Naive thymus-derived CD4-positive, alpha-beta T cell (primary cell): ENCODE measurements at regions not wholly inside any gene's neighbourhood (a gene's known extent, or its start where the extent isn't known, plus 50 kb on each side); places are given as distances from the start of the nearest gene placed in this dataset.

Source experiments
- ATAC-seq: fragments of 150-1000 bp; cut with Tn5 transposase; 2 replicates; pipeline ENCODE4 v1.10.0; 2021; ENCODE audit warnings: mild to moderate bottlenecking, moderate library complexity
- CTCF ChIA-PET: fragments of 350-600 bp; sonication (Branson Sonifier 250); formaldehyde crosslinking; loops from one replicate; lab custom pipeline; 2021; ENCODE audit warnings: antibody characterized with exemption; lab: Charles Lee
- POLR2A ChIA-PET: fragments of 350-600 bp; sonication (Branson Sonifier 250); formaldehyde crosslinking; loops from one replicate; lab custom pipeline; 2021; ENCODE audit warnings: antibody characterized with exemption, inconsistent platforms; lab: Charles Lee
- DNase-seq, 9 donors: peaks; one replicate each; pipeline versions ENCODE4 v3.0.0 to v3.0.0-alpha.2; 2020 to 2022; ENCODE audit warnings: mixed read lengths in 1 of 9
- H3K27ac ChIP-seq: one replicate; pipeline ENCODE4 v1.7.0; 2013; ENCODE audit warnings: mild to moderate bottlenecking, low read depth, low read length, moderate library complexity
- H3K27me3 ChIP-seq, 2 donors: one replicate each; pipeline ENCODE4 v1.7.0; 2013; ENCODE audit warnings: low read length in 2 of 2, mild to moderate bottlenecking in 2 of 2, moderate library complexity in 2 of 2; ENCODE audit not compliant: control insufficient read depth in 2 of 2, insufficient read depth in 2 of 2
- H3K36me3 ChIP-seq, 3 experiments: 1 replicate in 2 of 3; 2 replicates in 1 of 3; pipeline ENCODE4 v1.7.0; 2013; ENCODE audit warnings: low read length in 3 of 3, mild to moderate bottlenecking in 3 of 3, moderate library complexity in 1 of 3; ENCODE audit not compliant: insufficient read depth in 3 of 3, control insufficient read depth in 2 of 3
- H3K4me1 ChIP-seq, 2 donors: one replicate each; pipeline ENCODE4 v1.7.0; 2013; ENCODE audit warnings: low read length in 2 of 2, mild to moderate bottlenecking in 2 of 2, moderate library complexity in 1 of 2; ENCODE audit not compliant: control insufficient read depth in 2 of 2, insufficient read depth in 2 of 2
- H3K4me3 ChIP-seq: 2 replicates; pipeline ENCODE4 v1.7.0; 2013; ENCODE audit warnings: mild to moderate bottlenecking, low read length
- H3K9me3 ChIP-seq, 3 experiments: 1 replicate in 2 of 3; 2 replicates in 1 of 3; pipeline ENCODE4 v1.7.0; 2013; ENCODE audit warnings: low read length in 3 of 3; ENCODE audit not compliant: control insufficient read depth in 2 of 3
- H3K27ac Mint-ChIP-seq, 9 donors: one replicate each; pipeline ENCODE4 v1.8.0; 2020 to 2022; ENCODE audit warnings: mixed read lengths in 9 of 9, mild to moderate bottlenecking in 8 of 9, moderate library complexity in 5 of 9, inconsistent platforms in 2 of 9
- H3K27me3 Mint-ChIP-seq, 5 donors: one replicate each; pipeline ENCODE4 v1.8.0; 2021 to 2022; ENCODE audit warnings: mixed read lengths in 5 of 5, mild to moderate bottlenecking in 1 of 5
- H3K36me3 Mint-ChIP-seq, 5 donors: one replicate each; pipeline ENCODE4 v1.8.0; 2020 to 2022; ENCODE audit warnings: mixed read lengths in 5 of 5, mild to moderate bottlenecking in 3 of 5, inconsistent platforms in 1 of 5
- H3K4me1 Mint-ChIP-seq, 7 donors: one replicate each; pipeline ENCODE4 v1.8.0; 2020 to 2022; ENCODE audit warnings: mixed read lengths in 7 of 7, mild to moderate bottlenecking in 3 of 7, inconsistent platforms in 1 of 7
- H3K4me3 Mint-ChIP-seq, 10 donors: one replicate each; pipeline ENCODE4 v1.8.0; 2020 to 2022; ENCODE audit warnings: mild to moderate bottlenecking in 10 of 10, mixed read lengths in 10 of 10, moderate library complexity in 6 of 10, inconsistent platforms in 2 of 10
- H3K9me3 Mint-ChIP-seq, 11 donors: one replicate each; pipeline ENCODE4 v1.8.0; 2020 to 2022; ENCODE audit warnings: mixed read lengths in 11 of 11, mild to moderate bottlenecking in 4 of 11, inconsistent platforms in 1 of 11, moderate library complexity in 1 of 11
- intact Hi-C, 2 donors: fragments of 100-400 bp; cut with micrococcal nuclease; formaldehyde crosslinking; loops; one replicate each; pipeline ENCODE4 v1.15.1; 2023

- Histone ChIP-seq H3K27me3 (no peaks in the 10 kb centered on the region), H3K36me3 (no peaks in the 10 kb centered on the region), H3K27ac (no peak overlapping the region), H3K4me3 (no peak overlapping the region), H3K9me3 (no peaks in the 10 kb centered on the region), H3K4me1 (no peaks in the 10 kb centered on the region)
- no peaks in the 10 kb centered on the region for H3K27me3 Mint-ChIP-seq
- ChIA-PET POLR2A (no interaction called here), CTCF (no interaction called here)
- H3K9me3 Mint-ChIP-seq = peaks cover 0 to 11% (median 2%) of the 10 kb centered on the region in 11 donors
- H3K27ac Mint-ChIP-seq = no peak overlapping the region
- DNase-seq = no peak
- intact Hi-C loops = no loop called here
- H3K4me1 Mint-ChIP-seq = no peaks in the 10 kb centered on the region
- no peaks in the 10 kb centered on the region for H3K36me3 Mint-ChIP-seq
- no peak overlapping the region for H3K4me3 Mint-ChIP-seq
- no peak for ATAC-seq
Measured at GRCh38 chr7:41029072-41029499, 673.8 kb downstream of the INHBA start.

- H3K4me1 Mint-ChIP-seq = no peaks in the 10 kb centered on the region
- no peak overlapping the region for H3K4me3 ChIP-seq
- CTCF ChIA-PET = no interaction called here
- peaks cover 0 to 11% (median 2%) of the 10 kb centered on the region in 11 donors for H3K9me3 Mint-ChIP-seq
- no peaks in the 10 kb centered on the region for H3K9me3 ChIP-seq
- H3K4me1 ChIP-seq = no peaks in the 10 kb centered on the region
- intact Hi-C loops = no loop called here
- H3K36me3 Mint-ChIP-seq = no peaks in the 10 kb centered on the region
- no peak for ATAC-seq
- no peak overlapping the region for H3K27ac ChIP-seq
- H3K36me3 ChIP-seq = no peaks in the 10 kb centered on the region
- H3K27me3 Mint-ChIP-seq = no peaks in the 10 kb centered on the region
- H3K27me3 ChIP-seq = no peaks in the 10 kb centered on the region
- DNase-seq = no peak
- H3K4me3 Mint-ChIP-seq = no peak overlapping the region
- H3K27ac Mint-ChIP-seq = no peak overlapping the region
- POLR2A ChIA-PET = no interaction called here
Measured at GRCh38 chr7:41028580-41028979, 674.3 kb downstream of the INHBA start.

DNA sequence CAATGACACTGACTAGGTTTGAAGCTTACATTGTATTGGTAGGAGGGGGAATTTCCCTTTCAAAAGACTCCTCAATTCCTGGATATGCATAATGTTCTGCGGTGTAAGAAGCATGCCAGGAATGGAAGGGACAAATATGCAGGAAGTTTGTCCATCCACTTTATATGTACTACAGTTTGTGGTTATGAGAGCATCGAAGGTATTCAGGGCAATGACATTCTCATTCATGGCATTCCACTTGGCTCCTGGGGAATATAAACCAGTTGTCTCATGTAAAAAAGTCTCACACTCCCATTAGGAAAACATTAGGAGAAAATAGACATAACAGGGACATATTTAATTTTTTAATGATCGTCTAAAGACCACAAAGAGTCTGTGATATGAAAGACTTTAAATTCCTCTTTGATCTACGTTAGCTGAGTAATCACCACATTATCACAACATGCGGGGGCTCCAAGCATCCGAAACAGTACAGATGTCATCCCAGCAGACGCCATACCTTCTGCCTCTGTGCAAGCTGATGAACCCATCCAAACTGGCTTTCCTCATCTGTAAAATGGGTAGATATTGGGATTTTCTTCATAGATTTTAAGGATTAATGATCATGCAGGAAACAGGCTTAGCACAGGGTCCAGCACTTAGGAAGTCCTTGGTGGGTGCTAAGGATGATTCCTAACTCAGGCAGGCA is 675.3 kb downstream of the INHBA start:
- ChIA-PET POLR2A (no interaction called here), CTCF (no interaction called here)
- no peaks in the 10 kb centered on the region for H3K36me3 ChIP-seq
- ATAC-seq (no peak), DNase-seq (no peak)
- Mint-ChIP-seq H3K9me3 (peaks cover 0 to 8% (median 0%) of the 10 kb centered on the region in 11 donors), H3K27ac (no peak overlapping the region), H3K27me3 (no peaks in the 10 kb centered on the region), H3K4me3 (no peak overlapping the region), H3K4me1 (no peaks in the 10 kb centered on the region), H3K36me3 (no peaks in the 10 kb centered on the region)
- intact Hi-C loops = no loop called here
- H3K27me3 ChIP-seq = no peaks in the 10 kb centered on the region
- H3K4me1 ChIP-seq = no peaks in the 10 kb centered on the region
- H3K27ac ChIP-seq = no peak overlapping the region
- H3K4me3 ChIP-seq = no peak overlapping the region
- H3K9me3 ChIP-seq = no peaks in the 10 kb centered on the region

DNA sequence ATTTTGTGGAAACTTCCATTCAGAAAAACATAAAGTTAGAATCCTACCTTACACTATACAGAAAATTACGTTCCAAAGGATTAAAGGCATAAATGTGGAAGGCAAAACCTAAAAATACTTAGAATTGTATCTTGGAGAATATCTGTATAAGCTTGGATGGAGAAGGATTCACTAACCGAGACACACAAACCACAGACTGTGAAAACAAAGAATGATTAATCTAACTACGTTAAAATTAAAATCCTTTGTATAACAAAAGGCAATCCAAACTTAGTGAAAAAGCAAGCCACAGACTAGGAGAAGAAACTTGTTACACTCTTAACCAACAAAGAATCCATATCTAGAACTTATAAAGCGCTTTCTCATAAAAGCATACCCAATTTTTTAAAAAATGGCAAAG is 678.8 kb downstream of the INHBA start:
- no peak overlapping the region for H3K27ac Mint-ChIP-seq

GRCh38 chr7:41020056-41020455 is 682.8 kb downstream of the INHBA start:
- H3K4me1 Mint-ChIP-seq = no peaks in the 10 kb centered on the region

More for the DNA sequence above, 678.8 kb downstream of the INHBA start:
- Mint-ChIP-seq H3K4me3 (no peak overlapping the region), H3K27me3 (peaks cover 0 to 4% (median 0%) of the 10 kb centered on the region in 5 donors), H3K4me1 (no peaks in the 10 kb centered on the region), H3K9me3 (peaks cover 0 to 4% (median 0%) of the 10 kb centered on the region in 11 donors), H3K36me3 (no peaks in the 10 kb centered on the region)
- Histone ChIP-seq H3K27me3 (no peaks in the 10 kb centered on the region), H3K4me3 (no peak overlapping the region), H3K27ac (no peak overlapping the region), H3K4me1 (no peaks in the 10 kb centered on the region), H3K36me3 (no peaks in the 10 kb centered on the region), H3K9me3 (no peaks in the 10 kb centered on the region)
- CTCF ChIA-PET = no interaction called here
- intact Hi-C loops = no loop called here
- DNase-seq (no peak), ATAC-seq (no peak)
- POLR2A ChIA-PET = no interaction called here

GRCh38 chr7:41013117-41013516 is 689.8 kb downstream of the INHBA start:
- ChIA-PET CTCF (no interaction called here), POLR2A (no interaction called here)
- Mint-ChIP-seq H3K4me3 (no peak overlapping the region), H3K36me3 (peaks cover 0 to 3% (median 0%) of the 10 kb centered on the region in 5 donors), H3K27me3 (peaks cover 0 to 5% (median 0%) of the 10 kb centered on the region in 5 donors), H3K4me1 (peaks cover 0 to 1% (median 0%) of the 10 kb centered on the region in 7 donors), H3K27ac (no peak overlapping the region), H3K9me3 (peaks cover 0 to 7% (median 0%) of the 10 kb centered on the region in 11 donors)
- intact Hi-C loops = no loop called here
- Histone ChIP-seq H3K27me3 (no peaks in the 10 kb centered on the region), H3K9me3 (no peaks in the 10 kb centered on the region), H3K4me1 (no peaks in the 10 kb centered on the region), H3K36me3 (no peaks in the 10 kb centered on the region), H3K27ac (no peak overlapping the region), H3K4me3 (no peak overlapping the region)
- no peak for DNase-seq
- no peak for ATAC-seq

More at GRCh38 chr7:41020056-41020455, 682.8 kb downstream of the INHBA start:
- intact Hi-C loops = no loop called here
- H3K4me1 ChIP-seq = no peaks in the 10 kb centered on the region
- no peak overlapping the region for H3K27ac Mint-ChIP-seq
- no peak for DNase-seq
- CTCF ChIA-PET = no interaction called here
- H3K27me3 Mint-ChIP-seq = peaks cover 0 to 9% (median 0%) of the 10 kb centered on the region in 5 donors
- no peak overlapping the region for H3K4me3 ChIP-seq
- H3K27me3 ChIP-seq = no peaks in the 10 kb centered on the region
- H3K9me3 ChIP-seq = no peaks in the 10 kb centered on the region
- POLR2A ChIA-PET = no interaction called here
- H3K27ac ChIP-seq = no peak overlapping the region
- no peak for ATAC-seq
- H3K9me3 Mint-ChIP-seq = peaks cover 0 to 5% (median 0%) of the 10 kb centered on the region in 11 donors
- H3K36me3 Mint-ChIP-seq = no peaks in the 10 kb centered on the region
- no peak overlapping the region for H3K4me3 Mint-ChIP-seq
- no peaks in the 10 kb centered on the region for H3K36me3 ChIP-seq

- no peak for ATAC-seq
- H3K27ac Mint-ChIP-seq = no peak overlapping the region
Measured at GRCh38 chr7:41012041-41012440, 690.8 kb downstream of the INHBA start.

More at GRCh38 chr7:41012041-41012440, 690.8 kb downstream of the INHBA start:
- Mint-ChIP-seq H3K36me3 (peaks cover 0 to 3% (median 0%) of the 10 kb centered on the region in 5 donors), H3K4me3 (no peak overlapping the region), H3K4me1 (peaks cover 0 to 1% (median 0%) of the 10 kb centered on the region in 7 donors), H3K27me3 (peaks cover 0 to 4% (median 0%) of the 10 kb centered on the region in 5 donors), H3K9me3 (peaks cover 0 to 7% (median 0%) of the 10 kb centered on the region in 11 donors)
- no peak for DNase-seq
- no peaks in the 10 kb centered on the region for H3K9me3 ChIP-seq
- intact Hi-C loops = no loop called here
- H3K27me3 ChIP-seq = no peaks in the 10 kb centered on the region
- POLR2A ChIA-PET = no interaction called here
- CTCF ChIA-PET = no interaction called here
- H3K4me3 ChIP-seq = no peak overlapping the region
- no peak overlapping the region for H3K27ac ChIP-seq
- H3K4me1 ChIP-seq = no peaks in the 10 kb centered on the region
- H3K36me3 ChIP-seq = no peaks in the 10 kb centered on the region
